ENCODE measurements at regions not wholly inside any gene's neighbourhood (a gene's known extent, or its start where the extent isn't known, plus 50 kb on each side); places are given as distances from the start of the nearest gene placed in this dataset.

GRCh38 chr3:128569756-128570155 is 76.8 kb upstream of the GATA2 start:
- no peak for DNase-seq

GRCh38 chr3:128568602-128569490 is 75.8 kb upstream of the GATA2 start:
- no peak for DNase-seq

GRCh38 chr3:128567705-128568356 is 74.8 kb upstream of the GATA2 start:
- no peak for DNase-seq

- no peak for DNase-seq
Measured at GRCh38 chr3:128567141-128567540, 74.1 kb upstream of the GATA2 start.

GRCh38 chr3:128563439-128563838 is 70.4 kb upstream of the GATA2 start:
- DNase-seq = no peak

GRCh38 chr3:128561504-128561903 is 68.5 kb upstream of the GATA2 start:
- no peak for DNase-seq

- no peak for DNase-seq
Measured at GRCh38 chr3:128560768-128561167, 67.8 kb upstream of the GATA2 start.

GRCh38 chr3:128559486-128560225 is 66.7 kb upstream of the GATA2 start:
- peak; percentile 34 for DNase-seq

- no peak for DNase-seq
Measured at GRCh38 chr3:128557531-128558280, 64.7 kb upstream of the GATA2 start.

GRCh38 chr3:128556907-128557306 is 63.9 kb upstream of the GATA2 start:
- DNase-seq = no peak

GRCh38 chr3:128556384-128556783 is 63.4 kb upstream of the GATA2 start:
- no peak for DNase-seq

- no peak for DNase-seq
Measured at GRCh38 chr3:128555841-128556240, 62.8 kb upstream of the GATA2 start.

GRCh38 chr3:128555098-128555825 is 62.3 kb upstream of the GATA2 start:
- DNase-seq = no peak

- no peak for DNase-seq
Measured at GRCh38 chr3:128554465-128555097, 61.6 kb upstream of the GATA2 start.

GRCh38 chr3:128554100-128554464 is 61.1 kb upstream of the GATA2 start:
- no peak for DNase-seq

- no peak for DNase-seq
Measured at GRCh38 chr3:128553560-128553959, 60.6 kb upstream of the GATA2 start.

GRCh38 chr3:128551867-128552266 is 58.9 kb upstream of the GATA2 start:
- no peak for DNase-seq

GRCh38 chr3:128551451-128551850 is 58.5 kb upstream of the GATA2 start:
- no peak for DNase-seq

- no peak for DNase-seq
Measured at GRCh38 chr3:128550471-128551126, 57.6 kb upstream of the GATA2 start.

GRCh38 chr3:128550113-128550440 is 57.1 kb upstream of the GATA2 start:
- no peak for DNase-seq

All from activated CD4-positive, alpha-beta T cell treated with anti-CD3 and anti-CD28 coated beads, Interleukin-10, Interleukin-2, amounts not matched to agents 100 ng/mL and 50 ng/mL, durations not matched to agents 16 hours and 8 hours (primary cell).